ENCODE measurements at regions not wholly inside any gene's neighbourhood (a gene's known extent, or its start where the extent isn't known, plus 50 kb on each side); places are given as distances from the start of the nearest gene placed in this dataset.

GRCh38 chr3:178244733-178245709, 291.2 kb upstream of the KCNMB2 start:
- H3K4me3 ChIP-seq (replicated peaks; ENCODE audit: low read depth, low read length): no peak overlapping the region
- DNase-seq (ENCODE audit: extremely low read depth, low read depth): no peak
- no peak for TF ChIP-seq CTCF (IDR thresholded peaks at IDR 0.05; ENCODE audit: low read depth, low read length, missing control alignments)

- no peak for DNase-seq (ENCODE audit: extremely low read depth, low read depth)
- no peak overlapping the region for H3K4me3 ChIP-seq (replicated peaks; ENCODE audit: low read depth, low read length)
- TF ChIP-seq CTCF (IDR thresholded peaks at IDR 0.05; ENCODE audit: low read depth, low read length, missing control alignments): no peak
Measured at GRCh38 chr3:178246004-178246403, 290.2 kb upstream of the KCNMB2 start.

- DNase-seq (ENCODE audit: extremely low read depth, low read depth): no peak
- no peak overlapping the region for H3K4me3 ChIP-seq (replicated peaks; ENCODE audit: low read depth, low read length)
- no peak for TF ChIP-seq CTCF (IDR thresholded peaks at IDR 0.05; ENCODE audit: low read depth, low read length, missing control alignments)
Measured at GRCh38 chr3:178255315-178255714, 280.9 kb upstream of the KCNMB2 start.

GRCh38 chr3:178257491-178257890, 278.7 kb upstream of the KCNMB2 start:
- H3K4me3 ChIP-seq (replicated peaks; ENCODE audit: low read depth, low read length): no peak overlapping the region
- DNase-seq (ENCODE audit: extremely low read depth, low read depth): no peak
- no peak for TF ChIP-seq CTCF (IDR thresholded peaks at IDR 0.05; ENCODE audit: low read depth, low read length, missing control alignments)

- no peak overlapping the region for H3K4me3 ChIP-seq (replicated peaks; ENCODE audit: low read depth, low read length)
- no peak for TF ChIP-seq CTCF (IDR thresholded peaks at IDR 0.05; ENCODE audit: low read depth, low read length, missing control alignments)
- no peak for DNase-seq (ENCODE audit: extremely low read depth, low read depth)
Measured at GRCh38 chr3:178258121-178258520, 278.1 kb upstream of the KCNMB2 start.

- no peak overlapping the region for H3K4me3 ChIP-seq (replicated peaks; ENCODE audit: low read depth, low read length)
- no peak for DNase-seq (ENCODE audit: extremely low read depth, low read depth)
Measured at GRCh38 chr3:178259703-178260102, 276.5 kb upstream of the KCNMB2 start.

More at GRCh38 chr3:178259703-178260102, 276.5 kb upstream of the KCNMB2 start:
- TF ChIP-seq CTCF (IDR thresholded peaks at IDR 0.05; ENCODE audit: low read depth, low read length, missing control alignments): no peak

Data from HFF-Myc (cell line).